LNCAP (cell line): ENCODE measurements at regions not wholly inside any gene's neighbourhood (a gene's known extent, or its start where the extent isn't known, plus 50 kb on each side); places are given as distances from the start of the nearest gene placed in this dataset.

Source experiments
- CTCF ChIP-seq: fragments of 450-650 bp; IDR thresholded peaks from 2 replicates; pipeline ENCODE4 v1.5.1; 2017; ENCODE audit warnings: mild to moderate bottlenecking

GRCh38 chr6:78460711-78461110 is 406.6 kb upstream of the IRAK1BP1 start:
- TF ChIP-seq CTCF = no peak

GRCh38 chr6:78462728-78463127 is 404.6 kb upstream of the IRAK1BP1 start:
- TF ChIP-seq CTCF = no peak

- no peak for TF ChIP-seq CTCF
Observed at GRCh38 chr6:78465059-78465634, 402.2 kb upstream of the IRAK1BP1 start.

GRCh38 chr6:78476561-78476960 is 390.8 kb upstream of the IRAK1BP1 start:
- no peak for TF ChIP-seq CTCF

GRCh38 chr6:78482801-78483552 is 384.4 kb upstream of the IRAK1BP1 start:
- no peak for TF ChIP-seq CTCF

GRCh38 chr6:78483553-78484197 is 383.7 kb upstream of the IRAK1BP1 start:
- no peak for TF ChIP-seq CTCF

- TF ChIP-seq CTCF = no peak
Observed at GRCh38 chr6:78484198-78485064, 382.9 kb upstream of the IRAK1BP1 start.
